Prostate gland (tissue), 2 donors: ENCODE measurements at regions not wholly inside any gene's neighbourhood (a gene's known extent, or its start where the extent isn't known, plus 50 kb on each side); places are given as distances from the start of the nearest gene placed in this dataset.

Experiments
- POLR2A ChIP-seq: fragments of 450-650 bp; IDR thresholded peaks from one replicate; pipeline ENCODE4 v1.6.1; 2016; ENCODE audit warnings: antibody characterized with exemption, mild to moderate bottlenecking
- POLR2AphosphoS5 ChIP-seq: sonication (generic); formaldehyde crosslinking; IDR thresholded peaks from one replicate; pipeline ENCODE4 v1.6.1; 2017; ENCODE audit warnings: antibody characterized with exemption
- TF ChIP-seq, protein P1 (sequence below), 4 experiments: fragments of 200-600 bp in 2 of 4; fragments of 450-650 bp in 2 of 4; sonication (generic) in 2 of 4; IDR thresholded peaks; 1 replicate in 3 of 4; 2 replicates in 1 of 4; pipeline ENCODE4 v1.5.1; 2016 to 2019; ENCODE audit warnings: antibody characterized with exemption in 4 of 4, mild to moderate bottlenecking in 2 of 4, moderate library complexity in 2 of 4

DNA sequence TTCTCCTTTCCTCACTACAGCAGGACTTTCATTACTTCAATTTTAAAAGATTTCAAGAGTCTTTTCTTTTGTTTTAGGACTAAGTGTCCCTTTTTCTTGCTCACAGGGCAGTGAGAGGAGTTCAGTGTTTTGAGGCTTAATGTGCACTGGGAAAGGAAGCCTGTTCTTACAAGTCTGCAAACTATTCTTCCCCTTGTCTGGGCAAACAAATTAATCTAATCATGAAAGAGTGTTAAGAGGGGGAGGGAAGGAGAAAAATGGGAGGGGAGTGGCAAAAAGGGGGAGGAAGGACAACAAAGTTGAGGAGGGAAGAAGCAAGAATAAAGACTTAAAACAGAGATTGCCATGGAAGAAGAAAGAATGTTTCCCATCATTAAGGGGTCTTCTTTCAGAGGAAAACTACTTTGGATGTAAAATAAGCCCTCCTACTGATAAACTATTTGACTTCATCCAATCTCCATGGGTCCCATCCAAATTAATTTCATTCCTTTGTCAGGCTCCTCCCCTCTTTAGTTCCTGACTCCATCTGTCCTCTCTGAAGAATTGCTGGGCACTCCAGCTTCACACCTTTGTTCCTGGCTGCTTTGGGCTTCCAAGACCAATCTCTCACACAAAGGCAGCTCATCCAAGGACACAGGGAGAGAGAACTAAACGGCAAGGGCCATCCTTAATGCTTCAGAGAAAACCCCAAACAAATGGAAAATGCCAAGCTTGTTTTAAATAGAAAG, 244.5 kb downstream of the TPBG start:
- no peak for TF ChIP-seq POLR2A
- no peak for TF ChIP-seq POLR2AphosphoS5
- TF ChIP-seq, protein P1, sequence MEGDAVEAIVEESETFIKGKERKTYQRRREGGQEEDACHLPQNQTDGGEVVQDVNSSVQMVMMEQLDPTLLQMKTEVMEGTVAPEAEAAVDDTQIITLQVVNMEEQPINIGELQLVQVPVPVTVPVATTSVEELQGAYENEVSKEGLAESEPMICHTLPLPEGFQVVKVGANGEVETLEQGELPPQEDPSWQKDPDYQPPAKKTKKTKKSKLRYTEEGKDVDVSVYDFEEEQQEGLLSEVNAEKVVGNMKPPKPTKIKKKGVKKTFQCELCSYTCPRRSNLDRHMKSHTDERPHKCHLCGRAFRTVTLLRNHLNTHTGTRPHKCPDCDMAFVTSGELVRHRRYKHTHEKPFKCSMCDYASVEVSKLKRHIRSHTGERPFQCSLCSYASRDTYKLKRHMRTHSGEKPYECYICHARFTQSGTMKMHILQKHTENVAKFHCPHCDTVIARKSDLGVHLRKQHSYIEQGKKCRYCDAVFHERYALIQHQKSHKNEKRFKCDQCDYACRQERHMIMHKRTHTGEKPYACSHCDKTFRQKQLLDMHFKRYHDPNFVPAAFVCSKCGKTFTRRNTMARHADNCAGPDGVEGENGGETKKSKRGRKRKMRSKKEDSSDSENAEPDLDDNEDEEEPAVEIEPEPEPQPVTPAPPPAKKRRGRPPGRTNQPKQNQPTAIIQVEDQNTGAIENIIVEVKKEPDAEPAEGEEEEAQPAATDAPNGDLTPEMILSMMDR (IDR thresholded peaks at IDR 0.05) = no peak
